HG03135 (cell line): ENCODE measurements at regions not wholly inside any gene's neighbourhood (a gene's known extent, or its start where the extent isn't known, plus 50 kb on each side); places are given as distances from the start of the nearest gene placed in this dataset.
"Not testable (repeated sequence)": the region's sequence is repeated elsewhere in the genome, so short reads cannot be mapped to it uniquely, and the experiment has no call there.

Experiments used
- ATAC-seq: cut with Tn5 transposase; IDR thresholded peaks from one replicate; pipeline ENCODE4 v1.9.1; 2021; ENCODE audit warnings: mild to moderate bottlenecking, moderate library complexity; ENCODE audit not compliant: unreplicated experiment

GRCh38 chr17:34039759-34040555 is 215.1 kb upstream of the CCL2 start:
- ATAC-seq = not testable (repeated sequence)

- ATAC-seq = no peak
These were observed 209.1 kb upstream of the CCL2 start for GRCh38 chr17:34045990-34046389.

- ATAC-seq = no peak
These were observed 204.0 kb upstream of the CCL2 start for GRCh38 chr17:34051046-34051445.

- no peak for ATAC-seq
These were observed 200.6 kb upstream of the CCL2 start for GRCh38 chr17:34054495-34054894.

GRCh38 chr17:34055606-34056005 is 199.5 kb upstream of the CCL2 start:
- no peak for ATAC-seq

- ATAC-seq = no peak
These were observed 195.5 kb upstream of the CCL2 start for GRCh38 chr17:34059423-34060220.

DNA sequence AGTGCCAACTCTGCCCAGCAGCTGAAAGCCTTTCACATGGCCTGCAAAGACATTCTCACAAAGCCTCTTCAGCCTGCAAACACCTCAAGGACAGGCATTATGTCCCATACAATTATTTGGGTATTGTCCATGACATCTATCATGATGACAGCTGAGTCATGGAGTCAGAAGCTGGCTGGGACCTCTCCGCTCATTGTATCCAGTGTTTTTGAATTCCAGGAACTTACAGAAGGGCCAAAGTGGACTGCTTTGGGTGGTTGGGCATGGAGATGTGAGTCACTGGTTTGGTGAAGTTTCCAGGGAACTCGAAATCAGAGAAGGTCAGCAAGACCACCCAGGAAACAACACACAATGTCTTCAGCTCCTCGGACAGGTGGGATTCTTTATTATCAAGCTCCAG is 188.6 kb upstream of the CCL2 start:
- no peak for ATAC-seq

DNA sequence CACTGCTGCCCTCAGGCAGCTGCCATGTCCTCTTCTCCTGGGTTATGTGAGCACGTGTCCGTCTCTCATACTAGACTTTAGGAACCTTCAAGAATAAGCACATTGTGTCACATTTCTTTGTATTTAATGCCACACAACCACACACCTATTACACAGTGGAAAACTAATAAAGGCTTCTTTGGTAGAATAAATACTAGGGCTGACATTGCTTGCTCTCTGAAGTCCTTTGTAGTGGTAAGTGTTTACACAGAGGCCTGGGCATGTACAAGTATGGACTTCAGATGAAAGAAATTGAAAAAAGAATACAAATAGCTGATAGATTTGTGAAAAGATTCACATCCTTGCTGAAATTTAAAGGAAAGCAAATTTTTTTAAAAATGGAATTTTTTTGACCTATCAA is 188.1 kb upstream of the CCL2 start:
- ATAC-seq = no peak

GRCh38 chr17:34068571-34068970 is 186.5 kb upstream of the CCL2 start:
- no peak for ATAC-seq

DNA sequence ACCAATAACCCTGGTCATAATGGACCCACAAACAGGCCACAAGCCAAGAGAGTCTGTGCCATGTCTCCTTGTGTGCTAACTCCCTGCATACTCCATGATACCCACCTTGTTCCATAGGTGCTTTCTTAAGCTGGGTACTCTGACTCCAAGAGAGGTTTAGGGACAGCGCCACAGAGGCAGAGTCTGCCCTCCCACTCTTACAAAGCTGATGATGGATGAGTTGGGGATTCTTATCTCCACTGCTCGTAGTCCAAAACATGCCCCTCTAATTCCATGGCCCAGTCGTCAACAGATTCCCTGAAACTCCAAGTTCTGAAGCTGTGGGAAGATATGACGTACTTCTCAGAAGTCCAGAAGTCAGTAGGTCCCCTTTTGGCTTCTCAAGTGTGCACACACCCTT is 184.4 kb upstream of the CCL2 start:
- no peak for ATAC-seq

DNA sequence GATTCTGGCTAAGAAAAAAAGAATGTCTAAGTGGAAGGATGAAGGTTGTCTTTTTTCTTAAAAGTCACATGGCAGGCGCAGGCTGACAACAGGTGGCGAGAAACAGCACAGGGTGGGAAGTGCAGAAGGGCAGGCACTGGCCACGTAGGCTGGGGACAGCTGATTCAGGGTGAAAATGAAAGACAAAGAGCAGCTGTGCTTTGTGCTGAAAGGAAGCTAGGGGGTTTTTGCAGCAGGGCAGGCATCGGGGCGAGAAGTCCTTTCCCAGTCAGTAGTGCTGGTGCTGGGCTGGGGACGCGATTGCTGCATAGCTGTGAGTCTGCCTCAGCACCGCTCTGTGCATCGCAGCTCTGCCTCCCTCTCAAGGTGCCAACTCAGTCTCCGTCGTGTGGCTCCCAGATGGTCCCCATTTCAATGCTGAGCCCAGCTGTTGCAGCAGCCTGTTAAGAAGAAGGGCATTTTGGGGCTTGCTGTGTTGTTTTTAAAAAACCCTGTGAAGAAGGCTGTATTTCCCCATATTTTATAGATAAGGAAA is 183.1 kb upstream of the CCL2 start:
- ATAC-seq = no peak

DNA sequence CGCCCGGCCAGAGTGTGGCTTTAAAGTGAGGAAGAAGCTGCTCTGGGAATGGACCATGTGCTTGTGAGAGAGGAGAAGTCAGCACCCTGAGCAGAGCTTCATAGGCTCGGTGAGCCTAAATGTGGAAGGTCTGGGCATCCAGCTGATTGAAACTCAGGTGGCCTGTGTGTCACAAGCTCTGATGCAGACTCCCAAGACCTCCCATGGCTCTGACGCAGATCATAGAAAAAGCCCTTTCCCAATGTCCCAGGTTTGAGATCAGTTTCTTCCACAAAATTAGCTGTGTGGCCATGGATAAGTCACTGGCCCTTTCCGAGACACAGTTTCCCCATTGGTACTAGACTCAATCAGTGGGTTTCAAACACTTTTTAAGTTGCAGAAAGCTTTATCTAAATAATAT is 180.0 kb upstream of the CCL2 start:
- no peak for ATAC-seq

GRCh38 chr17:34076743-34077631 is 178.1 kb upstream of the CCL2 start:
- no peak for ATAC-seq

DNA sequence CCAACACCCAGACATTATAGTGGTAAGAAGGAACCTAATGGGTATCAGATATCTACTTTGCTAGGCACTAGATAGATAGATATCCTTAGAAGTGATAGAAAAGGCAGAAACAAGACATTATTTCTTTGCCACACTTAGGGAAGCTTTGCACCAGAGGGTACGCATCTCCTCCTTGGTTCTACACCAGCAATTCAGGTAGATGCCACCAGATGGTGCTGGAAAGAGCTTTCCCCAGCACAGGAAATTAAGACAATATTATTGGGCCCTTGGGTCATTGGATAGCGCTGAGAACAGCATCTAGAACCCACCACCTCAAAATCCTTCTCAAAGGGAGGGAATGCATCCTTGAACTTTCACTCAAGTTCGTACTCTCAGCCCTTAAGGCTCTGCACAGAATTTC is 173.8 kb upstream of the CCL2 start:
- no peak for ATAC-seq

GRCh38 chr17:34082404-34082803 is 172.7 kb upstream of the CCL2 start:
- no peak for ATAC-seq

- ATAC-seq = not testable (repeated sequence)
These were observed 166.0 kb upstream of the CCL2 start for GRCh38 chr17:34089042-34089441.

DNA sequence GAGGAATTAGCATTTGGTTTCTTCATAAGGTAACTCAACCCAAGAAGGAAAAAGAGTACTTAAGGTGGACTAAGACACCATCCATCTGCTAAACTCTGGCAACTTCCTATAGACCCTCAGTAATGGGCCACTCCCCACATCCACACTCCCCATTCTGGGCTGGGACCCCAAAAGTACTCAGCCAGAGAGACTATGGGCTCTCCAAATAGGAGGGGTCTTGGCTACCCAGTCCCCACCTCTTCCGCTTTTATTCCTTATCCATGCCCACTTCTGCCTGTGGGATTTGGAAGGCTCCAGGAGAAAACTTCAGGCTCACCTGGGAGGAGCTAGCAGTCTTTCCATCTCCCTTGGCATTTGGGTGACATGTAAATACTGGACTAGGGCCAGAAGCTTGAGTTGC is 164.5 kb upstream of the CCL2 start:
- ATAC-seq = no peak

GRCh38 chr17:34091975-34092374 is 163.1 kb upstream of the CCL2 start:
- no peak for ATAC-seq

GRCh38 chr17:34095106-34095505 is 160.0 kb upstream of the CCL2 start:
- no peak for ATAC-seq

DNA sequence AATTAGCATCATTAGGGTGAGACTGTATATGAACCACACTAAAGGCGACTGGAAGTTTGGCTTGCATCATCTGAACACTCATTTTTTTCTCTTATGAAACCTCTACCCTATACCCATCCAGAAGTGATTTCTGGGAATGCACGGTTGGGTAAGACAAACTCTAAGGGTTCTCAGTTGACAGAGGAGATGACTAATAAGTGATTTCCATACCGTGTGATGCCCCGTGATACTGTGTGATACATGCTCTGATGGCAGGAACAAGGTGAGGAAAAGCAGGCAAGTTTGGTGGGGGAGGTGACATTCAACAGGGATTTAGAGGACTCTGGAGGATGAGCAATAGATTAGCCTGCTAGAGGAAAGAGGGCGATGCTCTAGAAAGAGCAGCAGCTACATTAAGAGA is 156.4 kb upstream of the CCL2 start:
- ATAC-seq = no peak
